DOHH2 (cell line): ENCODE measurements at regions not wholly inside any gene's neighbourhood (a gene's known extent, or its start where the extent isn't known, plus 50 kb on each side); places are given as distances from the start of the nearest gene placed in this dataset.

Experiments used
- CTCF ChIP-seq: fragments of 200-600 bp; sonication (generic); IDR thresholded peaks from one replicate; pipeline ENCODE4 v1.5.1; 2014; ENCODE audit warnings: antibody characterized with exemption, mild to moderate bottlenecking, low read depth, low read length; ENCODE audit not compliant: poor library complexity, severe bottlenecking
- EZH2phosphoT487 ChIP-seq: fragments of 200-600 bp; sonication (generic); IDR thresholded peaks from 2 replicates; pipeline ENCODE4 v1.6.1; 2017; ENCODE audit warnings: borderline replicate concordance, mild to moderate bottlenecking, antibody characterized with exemption, low read length, moderate library complexity, mixed read lengths

- TF ChIP-seq EZH2phosphoT487: no peak
- TF ChIP-seq CTCF: no peak
Observed at GRCh38 chr13:106814463-106814862, 246.5 kb upstream of the ARGLU1 start.
